ENCODE measurements at regions not wholly inside any gene's neighbourhood (a gene's known extent, or its start where the extent isn't known, plus 50 kb on each side); places are given as distances from the start of the nearest gene placed in this dataset.

DNA sequence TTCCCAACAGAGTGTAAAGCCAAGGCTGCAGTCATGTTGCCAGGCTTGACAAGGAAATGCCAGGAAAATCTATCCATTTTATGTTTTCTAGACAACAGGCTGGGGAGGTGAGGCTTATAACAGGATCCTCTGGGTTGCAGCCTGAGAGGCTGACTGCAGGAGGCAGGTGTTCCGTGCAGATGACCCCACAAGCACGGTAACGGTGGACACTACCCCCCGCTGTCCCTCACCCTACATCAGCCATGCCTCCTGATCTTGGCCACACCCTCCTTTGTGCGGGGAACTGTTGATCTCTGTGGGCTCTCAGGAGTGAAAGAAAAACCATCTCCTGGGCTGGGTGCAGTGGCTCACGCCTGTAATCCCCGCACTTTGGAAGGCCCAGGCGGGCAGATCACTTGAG, 68.0 kb upstream of the ADPGK start:
- TF ChIP-seq, protein P1, sequence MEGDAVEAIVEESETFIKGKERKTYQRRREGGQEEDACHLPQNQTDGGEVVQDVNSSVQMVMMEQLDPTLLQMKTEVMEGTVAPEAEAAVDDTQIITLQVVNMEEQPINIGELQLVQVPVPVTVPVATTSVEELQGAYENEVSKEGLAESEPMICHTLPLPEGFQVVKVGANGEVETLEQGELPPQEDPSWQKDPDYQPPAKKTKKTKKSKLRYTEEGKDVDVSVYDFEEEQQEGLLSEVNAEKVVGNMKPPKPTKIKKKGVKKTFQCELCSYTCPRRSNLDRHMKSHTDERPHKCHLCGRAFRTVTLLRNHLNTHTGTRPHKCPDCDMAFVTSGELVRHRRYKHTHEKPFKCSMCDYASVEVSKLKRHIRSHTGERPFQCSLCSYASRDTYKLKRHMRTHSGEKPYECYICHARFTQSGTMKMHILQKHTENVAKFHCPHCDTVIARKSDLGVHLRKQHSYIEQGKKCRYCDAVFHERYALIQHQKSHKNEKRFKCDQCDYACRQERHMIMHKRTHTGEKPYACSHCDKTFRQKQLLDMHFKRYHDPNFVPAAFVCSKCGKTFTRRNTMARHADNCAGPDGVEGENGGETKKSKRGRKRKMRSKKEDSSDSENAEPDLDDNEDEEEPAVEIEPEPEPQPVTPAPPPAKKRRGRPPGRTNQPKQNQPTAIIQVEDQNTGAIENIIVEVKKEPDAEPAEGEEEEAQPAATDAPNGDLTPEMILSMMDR (IDR thresholded peaks at IDR 0.05): no peak
- TF ChIP-seq EP300 (IDR thresholded peaks at IDR 0.05) (no peak), POLR2A (IDR thresholded peaks at IDR 0.05) (no peak), POLR2AphosphoS5 (IDR thresholded peaks at IDR 0.05) (no peak)

Measured in suprapubic skin (tissue), 4 donors.